ENCODE measurements at regions not wholly inside any gene's neighbourhood (a gene's known extent, or its start where the extent isn't known, plus 50 kb on each side); places are given as distances from the start of the nearest gene placed in this dataset.

- no peak for TF ChIP-seq CTCF (tag by site-specific recombination; IDR thresholded peaks at IDR 0.05)
- TF ChIP-seq MYNN (tag by site-specific recombination; IDR thresholded peaks at IDR 0.05; ENCODE audit: borderline replicate concordance) = no peak
- TF ChIP-seq, protein P1, sequence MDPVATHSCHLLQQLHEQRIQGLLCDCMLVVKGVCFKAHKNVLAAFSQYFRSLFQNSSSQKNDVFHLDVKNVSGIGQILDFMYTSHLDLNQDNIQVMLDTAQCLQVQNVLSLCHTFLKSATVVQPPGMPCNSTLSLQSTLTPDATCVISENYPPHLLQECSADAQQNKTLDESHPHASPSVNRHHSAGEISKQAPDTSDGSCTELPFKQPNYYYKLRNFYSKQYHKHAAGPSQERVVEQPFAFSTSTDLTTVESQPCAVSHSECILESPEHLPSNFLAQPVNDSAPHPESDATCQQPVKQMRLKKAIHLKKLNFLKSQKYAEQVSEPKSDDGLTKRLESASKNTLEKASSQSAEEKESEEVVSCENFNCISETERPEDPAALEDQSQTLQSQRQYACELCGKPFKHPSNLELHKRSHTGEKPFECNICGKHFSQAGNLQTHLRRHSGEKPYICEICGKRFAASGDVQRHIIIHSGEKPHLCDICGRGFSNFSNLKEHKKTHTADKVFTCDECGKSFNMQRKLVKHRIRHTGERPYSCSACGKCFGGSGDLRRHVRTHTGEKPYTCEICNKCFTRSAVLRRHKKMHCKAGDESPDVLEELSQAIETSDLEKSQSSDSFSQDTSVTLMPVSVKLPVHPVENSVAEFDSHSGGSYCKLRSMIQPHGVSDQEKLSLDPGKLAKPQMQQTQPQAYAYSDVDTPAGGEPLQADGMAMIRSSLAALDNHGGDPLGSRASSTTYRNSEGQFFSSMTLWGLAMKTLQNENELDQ (tag by site-specific recombination; IDR thresholded peaks at IDR 0.05; ENCODE audit: low read depth) = no peak
- TF ChIP-seq KLF1 (tag by site-specific recombination; IDR thresholded peaks at IDR 0.05) = no peak
- TF ChIP-seq ZNF175 (tag by site-specific recombination; IDR thresholded peaks at IDR 0.05) = no peak
- no peak for TF ChIP-seq ZNF510 (tag by site-specific recombination; IDR thresholded peaks at IDR 0.05; ENCODE audit: insufficient replicate concordance)
- TF ChIP-seq, protein P2, sequence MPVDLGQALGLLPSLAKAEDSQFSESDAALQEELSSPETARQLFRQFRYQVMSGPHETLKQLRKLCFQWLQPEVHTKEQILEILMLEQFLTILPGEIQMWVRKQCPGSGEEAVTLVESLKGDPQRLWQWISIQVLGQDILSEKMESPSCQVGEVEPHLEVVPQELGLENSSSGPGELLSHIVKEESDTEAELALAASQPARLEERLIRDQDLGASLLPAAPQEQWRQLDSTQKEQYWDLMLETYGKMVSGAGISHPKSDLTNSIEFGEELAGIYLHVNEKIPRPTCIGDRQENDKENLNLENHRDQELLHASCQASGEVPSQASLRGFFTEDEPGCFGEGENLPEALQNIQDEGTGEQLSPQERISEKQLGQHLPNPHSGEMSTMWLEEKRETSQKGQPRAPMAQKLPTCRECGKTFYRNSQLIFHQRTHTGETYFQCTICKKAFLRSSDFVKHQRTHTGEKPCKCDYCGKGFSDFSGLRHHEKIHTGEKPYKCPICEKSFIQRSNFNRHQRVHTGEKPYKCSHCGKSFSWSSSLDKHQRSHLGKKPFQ (tag by site-specific recombination; IDR thresholded peaks at IDR 0.05) = no peak
- TF ChIP-seq REST (tag by site-specific recombination; IDR thresholded peaks at IDR 0.05) = no peak
Measured at GRCh38 chr16:35687781-35688180, 2228.4 kb downstream of the TP53TG3F start.
